SU-DHL-6 (cell line): ENCODE measurements at regions not wholly inside any gene's neighbourhood (a gene's known extent, or its start where the extent isn't known, plus 50 kb on each side); places are given as distances from the start of the nearest gene placed in this dataset.

ENCODE experiments used
- H2AFZ ChIP-seq: fragments of 200-600 bp; sonication (generic); 2 replicates; pipeline ENCODE4 v1.6.1; 2014; ENCODE audit warnings: low read depth, mild to moderate bottlenecking, moderate library complexity, mixed read lengths, antibody characterized with exemption, low read length; ENCODE audit not compliant: severe bottlenecking
- H3F3A ChIP-seq: fragments of 200-600 bp; shearing (Covaris generic); 2 replicates; pipeline ENCODE4 v1.6.0; 2016; ENCODE audit warnings: antibody characterized with exemption, mild to moderate bottlenecking; ENCODE audit not compliant: insufficient read depth
- H3K27ac ChIP-seq: fragments of 200-600 bp; sonication (generic); 2 replicates; pipeline ENCODE4 v1.5.1; 2016; ENCODE audit warnings: low read depth, mild to moderate bottlenecking, low read length, moderate library complexity, mixed read lengths
- H3K27me3 ChIP-seq: fragments of 200-600 bp; sonication (generic), shearing (Covaris generic); 2 replicates; pipeline ENCODE4 v1.6.0; 2014; ENCODE audit warnings: mild to moderate bottlenecking, low read length
- H3K36me3 ChIP-seq: fragments of 200-600 bp; sonication (generic); 2 replicates; pipeline ENCODE4 v1.6.1; 2014; ENCODE audit warnings: mild to moderate bottlenecking, low read length, mixed read lengths
- H3K4me2 ChIP-seq: fragments of 300-600, 200-600 bp; shearing (Covaris generic), sonication (generic); 2 replicates; pipeline ENCODE4 v1.6.0; 2014; ENCODE audit warnings: low read length, low read depth, mild to moderate bottlenecking; ENCODE audit not compliant: poor library complexity, severe bottlenecking
- H3K4me3 ChIP-seq: fragments of 200-600 bp; sonication (generic); 2 replicates; pipeline ENCODE4 v1.5.1; 2014; ENCODE audit warnings: antibody characterized with exemption, low read length, mild to moderate bottlenecking, mixed read lengths; ENCODE audit not compliant: insufficient read depth, poor library complexity, severe bottlenecking
- H3K79me2 ChIP-seq: fragments of 200-600 bp; sonication (generic); 2 replicates; pipeline ENCODE4 v1.6.1; 2014; ENCODE audit warnings: mild to moderate bottlenecking, low read length, moderate library complexity; ENCODE audit not compliant: insufficient read depth
- H3K9ac ChIP-seq: fragments of 200-600 bp; sonication (generic); 2 replicates; pipeline ENCODE4 v1.7.0; 2014; ENCODE audit warnings: mild to moderate bottlenecking, low read length
- H3K9me2 ChIP-seq: fragments of 200-600 bp; sonication (generic); replicated peaks from 2 replicates; pipeline ENCODE4 v1.6.1; 2014; ENCODE audit warnings: low read length; ENCODE audit not compliant: insufficient read depth
- H3K9me3 ChIP-seq: fragments of 200-600 bp; sonication (generic); 2 replicates; pipeline ENCODE4 v1.6.1; 2014; ENCODE audit warnings: low read length, mixed read lengths; ENCODE audit not compliant: insufficient read depth
- H4K20me1 ChIP-seq: fragments of 200-600 bp; sonication (generic); 2 replicates; pipeline ENCODE4 v1.6.1; 2014; ENCODE audit warnings: low read depth, mild to moderate bottlenecking, antibody characterized with exemption, low read length, moderate library complexity, mixed read lengths
- EZH2phosphoT487 ChIP-seq: fragments of 200-600 bp; sonication (generic), shearing (Covaris generic); conservative IDR thresholded peaks from 2 replicates; pipeline ENCODE4 v1.6.1; 2018; ENCODE audit warnings: mild to moderate bottlenecking, antibody characterized with exemption, low read length, moderate library complexity, mixed read lengths
- TF ChIP-seq, protein P1 (sequence below): fragments of 200-600 bp; sonication (generic); IDR thresholded peaks from one replicate; pipeline ENCODE4 v1.5.1; 2017; ENCODE audit warnings: antibody characterized with exemption, mild to moderate bottlenecking, low read length, moderate library complexity; ENCODE audit not compliant: insufficient read depth, poor library complexity, severe bottlenecking

DNA sequence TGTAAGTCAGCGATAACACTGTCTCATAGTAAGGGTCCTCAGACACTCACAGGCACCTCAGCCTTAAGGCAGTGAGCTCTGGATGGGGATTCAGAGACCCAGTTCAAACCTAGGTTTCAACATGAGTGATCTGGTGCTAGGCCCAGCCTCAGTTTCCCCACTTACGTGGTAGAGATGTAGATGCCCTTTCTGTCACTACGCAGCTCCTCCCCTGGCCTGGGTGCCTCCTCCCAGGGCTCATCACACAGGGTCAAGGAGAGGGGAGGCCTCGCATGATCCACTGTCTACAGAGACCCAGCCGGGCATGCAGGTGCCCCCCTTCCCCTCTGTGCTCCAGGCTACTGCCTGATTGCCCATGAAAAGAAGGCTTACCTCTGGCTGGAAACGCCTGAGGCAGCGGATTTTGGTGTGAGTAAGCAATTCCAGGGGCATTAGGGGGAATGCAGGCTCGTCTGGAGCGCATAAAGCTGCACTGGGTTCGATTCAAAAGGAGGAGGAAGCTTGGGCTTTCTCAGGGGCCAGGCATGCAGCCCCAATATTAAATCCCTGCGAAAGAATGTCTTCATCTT is 69.8 kb upstream of the ANKRD34C start:
- Histone ChIP-seq H3K9ac (no peak overlapping the region), H2AFZ (no peak overlapping the region), H4K20me1 (no peaks in the 10 kb centered on the region), H3K27me3 (no peaks in the 10 kb centered on the region), H3K36me3 (no peaks in the 10 kb centered on the region), H3K9me2 (no peaks in the 10 kb centered on the region), H3F3A (no peaks in the 10 kb centered on the region), H3K27ac (no peak overlapping the region), H3K4me3 (no peak overlapping the region), H3K4me2 (no peak overlapping the region), H3K9me3 (no peaks in the 10 kb centered on the region), H3K79me2 (no peaks in the 10 kb centered on the region)
- TF ChIP-seq, protein P1, sequence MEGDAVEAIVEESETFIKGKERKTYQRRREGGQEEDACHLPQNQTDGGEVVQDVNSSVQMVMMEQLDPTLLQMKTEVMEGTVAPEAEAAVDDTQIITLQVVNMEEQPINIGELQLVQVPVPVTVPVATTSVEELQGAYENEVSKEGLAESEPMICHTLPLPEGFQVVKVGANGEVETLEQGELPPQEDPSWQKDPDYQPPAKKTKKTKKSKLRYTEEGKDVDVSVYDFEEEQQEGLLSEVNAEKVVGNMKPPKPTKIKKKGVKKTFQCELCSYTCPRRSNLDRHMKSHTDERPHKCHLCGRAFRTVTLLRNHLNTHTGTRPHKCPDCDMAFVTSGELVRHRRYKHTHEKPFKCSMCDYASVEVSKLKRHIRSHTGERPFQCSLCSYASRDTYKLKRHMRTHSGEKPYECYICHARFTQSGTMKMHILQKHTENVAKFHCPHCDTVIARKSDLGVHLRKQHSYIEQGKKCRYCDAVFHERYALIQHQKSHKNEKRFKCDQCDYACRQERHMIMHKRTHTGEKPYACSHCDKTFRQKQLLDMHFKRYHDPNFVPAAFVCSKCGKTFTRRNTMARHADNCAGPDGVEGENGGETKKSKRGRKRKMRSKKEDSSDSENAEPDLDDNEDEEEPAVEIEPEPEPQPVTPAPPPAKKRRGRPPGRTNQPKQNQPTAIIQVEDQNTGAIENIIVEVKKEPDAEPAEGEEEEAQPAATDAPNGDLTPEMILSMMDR: no peak
- no peak for TF ChIP-seq EZH2phosphoT487

DNA sequence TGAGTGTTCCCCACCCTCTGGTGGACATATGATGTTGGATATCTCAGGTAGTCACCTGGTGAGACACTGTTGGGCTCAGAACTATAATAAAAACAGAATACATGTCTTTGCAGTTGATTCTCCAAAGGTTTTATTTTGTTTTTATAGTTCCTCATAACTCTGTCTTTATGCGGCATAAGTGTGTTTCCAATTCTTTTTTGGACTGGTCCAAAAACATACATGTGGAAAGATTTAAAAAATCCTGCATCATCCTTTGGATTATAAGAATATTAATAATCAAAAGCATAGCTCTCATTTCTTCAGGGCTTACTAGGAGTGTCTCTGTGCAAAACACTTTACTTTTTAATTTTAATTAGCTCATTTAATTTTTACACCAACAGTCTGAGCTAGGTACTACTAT is 71.0 kb upstream of the ANKRD34C start:
- Histone ChIP-seq H3K27me3 (no peaks in the 10 kb centered on the region), H3K4me3 (no peak overlapping the region), H3K9ac (no peak overlapping the region), H3K36me3 (no peaks in the 10 kb centered on the region), H4K20me1 (no peaks in the 10 kb centered on the region), H3K9me3 (no peaks in the 10 kb centered on the region), H3K4me2 (no peak overlapping the region), H3K79me2 (no peaks in the 10 kb centered on the region), H3K27ac (no peak overlapping the region), H2AFZ (no peak overlapping the region), H3K9me2 (no peaks in the 10 kb centered on the region), H3F3A (no peaks in the 10 kb centered on the region)
- TF ChIP-seq, protein P1: no peak
- no peak for TF ChIP-seq EZH2phosphoT487

DNA sequence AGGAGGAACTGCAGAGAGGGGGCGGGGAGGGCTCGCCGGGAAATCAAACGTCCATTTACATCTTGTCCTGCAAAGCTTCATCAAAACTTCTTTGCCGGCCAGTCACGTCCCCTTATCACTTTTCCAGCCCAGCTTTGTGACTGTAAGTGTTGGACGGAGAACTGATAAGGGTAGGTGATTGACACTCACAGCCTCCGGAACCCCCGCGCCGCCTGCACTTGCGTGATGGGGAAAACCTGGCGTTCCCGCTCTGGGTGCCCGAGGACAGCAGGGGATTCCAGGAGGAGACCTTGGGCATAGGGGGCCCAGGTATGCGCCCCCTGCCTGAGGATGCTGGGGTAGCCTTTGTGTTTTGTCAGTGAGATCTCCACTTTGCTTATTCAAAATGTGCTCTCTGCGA is 72.8 kb upstream of the ANKRD34C start:
- no peak overlapping the region for H3K4me3 ChIP-seq
- no peaks in the 10 kb centered on the region for H3K36me3 ChIP-seq
- no peaks in the 10 kb centered on the region for H3F3A ChIP-seq
- no peak overlapping the region for H3K27ac ChIP-seq
- no peaks in the 10 kb centered on the region for H4K20me1 ChIP-seq
- H3K4me2 ChIP-seq: no peak overlapping the region
- no peaks in the 10 kb centered on the region for H3K9me2 ChIP-seq
- no peak for TF ChIP-seq EZH2phosphoT487
- TF ChIP-seq, protein P1: no peak
- H3K9ac ChIP-seq: no peak overlapping the region
- no peaks in the 10 kb centered on the region for H3K27me3 ChIP-seq
- no peaks in the 10 kb centered on the region for H3K79me2 ChIP-seq
- no peaks in the 10 kb centered on the region for H3K9me3 ChIP-seq
- no peak overlapping the region for H2AFZ ChIP-seq
